ENCODE measurements at regions not wholly inside any gene's neighbourhood (a gene's known extent, or its start where the extent isn't known, plus 50 kb on each side); places are given as distances from the start of the nearest gene placed in this dataset.

DNA sequence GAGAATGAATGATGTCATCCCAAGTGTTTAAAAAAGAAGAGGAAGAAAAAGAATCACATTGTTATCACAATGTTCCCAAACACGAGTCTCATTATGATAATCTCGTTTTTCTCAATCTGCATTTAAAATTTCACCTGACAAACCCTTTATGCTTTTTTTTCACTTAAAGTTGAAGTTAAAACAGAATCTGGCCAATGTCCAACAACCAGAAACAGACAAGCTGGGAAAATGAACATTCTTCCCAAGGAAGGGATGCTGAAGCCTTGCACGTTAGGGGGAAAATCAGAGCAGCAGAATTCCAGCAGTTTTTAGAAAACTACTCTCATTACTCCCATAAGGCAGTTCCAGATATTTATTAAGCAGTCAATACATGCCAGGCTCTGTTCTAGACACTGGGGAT, 245.3 kb downstream of the TMEM182 start:
- no peak for TF ChIP-seq POLR2A (IDR thresholded peaks at IDR 0.05; ENCODE audit: borderline replicate concordance, extremely low read depth, insufficient read depth, insufficient read length)
- TF ChIP-seq, protein P1, sequence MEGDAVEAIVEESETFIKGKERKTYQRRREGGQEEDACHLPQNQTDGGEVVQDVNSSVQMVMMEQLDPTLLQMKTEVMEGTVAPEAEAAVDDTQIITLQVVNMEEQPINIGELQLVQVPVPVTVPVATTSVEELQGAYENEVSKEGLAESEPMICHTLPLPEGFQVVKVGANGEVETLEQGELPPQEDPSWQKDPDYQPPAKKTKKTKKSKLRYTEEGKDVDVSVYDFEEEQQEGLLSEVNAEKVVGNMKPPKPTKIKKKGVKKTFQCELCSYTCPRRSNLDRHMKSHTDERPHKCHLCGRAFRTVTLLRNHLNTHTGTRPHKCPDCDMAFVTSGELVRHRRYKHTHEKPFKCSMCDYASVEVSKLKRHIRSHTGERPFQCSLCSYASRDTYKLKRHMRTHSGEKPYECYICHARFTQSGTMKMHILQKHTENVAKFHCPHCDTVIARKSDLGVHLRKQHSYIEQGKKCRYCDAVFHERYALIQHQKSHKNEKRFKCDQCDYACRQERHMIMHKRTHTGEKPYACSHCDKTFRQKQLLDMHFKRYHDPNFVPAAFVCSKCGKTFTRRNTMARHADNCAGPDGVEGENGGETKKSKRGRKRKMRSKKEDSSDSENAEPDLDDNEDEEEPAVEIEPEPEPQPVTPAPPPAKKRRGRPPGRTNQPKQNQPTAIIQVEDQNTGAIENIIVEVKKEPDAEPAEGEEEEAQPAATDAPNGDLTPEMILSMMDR (IDR thresholded peaks at IDR 0.05 in 2 of 3, conservative IDR thresholded peaks at IDR 0.05 in 1 of 3; ENCODE audit: borderline replicate concordance in 1 of 3, insufficient read depth in 1 of 3, low read depth in 2 of 3, low read length in 2 of 3), result no peak
- no peak for TF ChIP-seq EZH2 (IDR thresholded peaks at IDR 0.05)
- TF ChIP-seq, protein P2, sequence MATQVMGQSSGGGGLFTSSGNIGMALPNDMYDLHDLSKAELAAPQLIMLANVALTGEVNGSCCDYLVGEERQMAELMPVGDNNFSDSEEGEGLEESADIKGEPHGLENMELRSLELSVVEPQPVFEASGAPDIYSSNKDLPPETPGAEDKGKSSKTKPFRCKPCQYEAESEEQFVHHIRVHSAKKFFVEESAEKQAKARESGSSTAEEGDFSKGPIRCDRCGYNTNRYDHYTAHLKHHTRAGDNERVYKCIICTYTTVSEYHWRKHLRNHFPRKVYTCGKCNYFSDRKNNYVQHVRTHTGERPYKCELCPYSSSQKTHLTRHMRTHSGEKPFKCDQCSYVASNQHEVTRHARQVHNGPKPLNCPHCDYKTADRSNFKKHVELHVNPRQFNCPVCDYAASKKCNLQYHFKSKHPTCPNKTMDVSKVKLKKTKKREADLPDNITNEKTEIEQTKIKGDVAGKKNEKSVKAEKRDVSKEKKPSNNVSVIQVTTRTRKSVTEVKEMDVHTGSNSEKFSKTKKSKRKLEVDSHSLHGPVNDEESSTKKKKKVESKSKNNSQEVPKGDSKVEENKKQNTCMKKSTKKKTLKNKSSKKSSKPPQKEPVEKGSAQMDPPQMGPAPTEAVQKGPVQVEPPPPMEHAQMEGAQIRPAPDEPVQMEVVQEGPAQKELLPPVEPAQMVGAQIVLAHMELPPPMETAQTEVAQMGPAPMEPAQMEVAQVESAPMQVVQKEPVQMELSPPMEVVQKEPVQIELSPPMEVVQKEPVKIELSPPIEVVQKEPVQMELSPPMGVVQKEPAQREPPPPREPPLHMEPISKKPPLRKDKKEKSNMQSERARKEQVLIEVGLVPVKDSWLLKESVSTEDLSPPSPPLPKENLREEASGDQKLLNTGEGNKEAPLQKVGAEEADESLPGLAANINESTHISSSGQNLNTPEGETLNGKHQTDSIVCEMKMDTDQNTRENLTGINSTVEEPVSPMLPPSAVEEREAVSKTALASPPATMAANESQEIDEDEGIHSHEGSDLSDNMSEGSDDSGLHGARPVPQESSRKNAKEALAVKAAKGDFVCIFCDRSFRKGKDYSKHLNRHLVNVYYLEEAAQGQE (IDR thresholded peaks at IDR 0.05; ENCODE audit: low read depth), result no peak
- no peak for TF ChIP-seq POLR2AphosphoS5 (IDR thresholded peaks at IDR 0.05; ENCODE audit: low read depth, low read length)
- no peak for TF ChIP-seq SP1 (IDR thresholded peaks at IDR 0.05; ENCODE audit: low read depth)
- TF ChIP-seq SIN3A (IDR thresholded peaks at IDR 0.05; ENCODE audit: low read depth), result no peak
- no peak for TF ChIP-seq EZH2phosphoT487 (IDR thresholded peaks at IDR 0.05; ENCODE audit: borderline replicate concordance)
- no peak for TF ChIP-seq CEBPB (IDR thresholded peaks at IDR 0.05; ENCODE audit: low read depth)
- TF ChIP-seq, protein P3, sequence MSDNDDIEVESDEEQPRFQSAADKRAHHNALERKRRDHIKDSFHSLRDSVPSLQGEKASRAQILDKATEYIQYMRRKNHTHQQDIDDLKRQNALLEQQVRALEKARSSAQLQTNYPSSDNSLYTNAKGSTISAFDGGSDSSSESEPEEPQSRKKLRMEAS (IDR thresholded peaks at IDR 0.05), result no peak
- TF ChIP-seq RAD21 (IDR thresholded peaks at IDR 0.05; ENCODE audit: low read depth), result no peak
- TF ChIP-seq YY1 (IDR thresholded peaks at IDR 0.05; ENCODE audit: extremely low read depth, insufficient replicate concordance, low read depth, low read length), result no peak
- no peak for TF ChIP-seq ZNF274 (IDR thresholded peaks at IDR 0.05; ENCODE audit: low read depth, low read length)

Measured in HCT116 (cell line).